ENCODE measurements at regions not wholly inside any gene's neighbourhood (a gene's known extent, or its start where the extent isn't known, plus 50 kb on each side); places are given as distances from the start of the nearest gene placed in this dataset.

DNA sequence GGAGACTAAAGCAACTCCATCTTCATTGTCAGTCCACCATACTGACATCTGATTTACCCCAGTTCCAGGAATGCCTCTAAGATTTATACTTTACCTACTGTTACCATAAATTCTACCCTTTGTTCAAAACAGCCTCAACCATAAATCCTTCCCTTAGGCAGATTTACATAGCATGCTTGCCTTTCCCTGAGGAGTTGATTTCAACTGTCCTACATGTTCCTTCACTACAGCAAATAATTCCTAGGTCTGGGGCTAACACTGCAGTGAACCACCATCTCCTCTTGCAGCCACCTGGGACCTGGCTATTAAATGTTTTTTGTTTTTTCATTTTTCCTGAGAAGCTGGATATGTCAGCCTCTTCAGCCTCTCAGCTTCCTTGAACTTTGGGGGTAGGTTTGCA, 166.9 kb upstream of the PDE4D start:
- TF ChIP-seq, protein P1, sequence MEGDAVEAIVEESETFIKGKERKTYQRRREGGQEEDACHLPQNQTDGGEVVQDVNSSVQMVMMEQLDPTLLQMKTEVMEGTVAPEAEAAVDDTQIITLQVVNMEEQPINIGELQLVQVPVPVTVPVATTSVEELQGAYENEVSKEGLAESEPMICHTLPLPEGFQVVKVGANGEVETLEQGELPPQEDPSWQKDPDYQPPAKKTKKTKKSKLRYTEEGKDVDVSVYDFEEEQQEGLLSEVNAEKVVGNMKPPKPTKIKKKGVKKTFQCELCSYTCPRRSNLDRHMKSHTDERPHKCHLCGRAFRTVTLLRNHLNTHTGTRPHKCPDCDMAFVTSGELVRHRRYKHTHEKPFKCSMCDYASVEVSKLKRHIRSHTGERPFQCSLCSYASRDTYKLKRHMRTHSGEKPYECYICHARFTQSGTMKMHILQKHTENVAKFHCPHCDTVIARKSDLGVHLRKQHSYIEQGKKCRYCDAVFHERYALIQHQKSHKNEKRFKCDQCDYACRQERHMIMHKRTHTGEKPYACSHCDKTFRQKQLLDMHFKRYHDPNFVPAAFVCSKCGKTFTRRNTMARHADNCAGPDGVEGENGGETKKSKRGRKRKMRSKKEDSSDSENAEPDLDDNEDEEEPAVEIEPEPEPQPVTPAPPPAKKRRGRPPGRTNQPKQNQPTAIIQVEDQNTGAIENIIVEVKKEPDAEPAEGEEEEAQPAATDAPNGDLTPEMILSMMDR (conservative IDR thresholded peaks at IDR 0.05): no peak
- no peak for TF ChIP-seq ZFX (IDR thresholded peaks at IDR 0.05)

All from C4-2B (cell line).